Suprapubic skin (tissue), 4 donors: ENCODE measurements at regions not wholly inside any gene's neighbourhood (a gene's known extent, or its start where the extent isn't known, plus 50 kb on each side); places are given as distances from the start of the nearest gene placed in this dataset.

Experiments
- DNase-seq, 2 donors: peaks; one replicate each; pipeline ENCODE4 v3.0.0-alpha.2; 2019; ENCODE audit warnings: low spot score in 2 of 2
- H3K27ac ChIP-seq: fragments of 200-600 bp; sonication (generic); one replicate; pipeline ENCODE4 v1.5.1; 2019
- H3K27me3 ChIP-seq: fragments of 200-600 bp; sonication (generic); one replicate; pipeline ENCODE4 v1.5.1; 2019
- H3K36me3 ChIP-seq: fragments of 200-600 bp; sonication (generic); one replicate; pipeline ENCODE4 v1.5.1; 2019
- H3K4me1 ChIP-seq: fragments of 200-600 bp; sonication (generic); one replicate; pipeline ENCODE4 v1.5.1; 2019
- H3K4me3 ChIP-seq: fragments of 200-600 bp; sonication (generic); one replicate; pipeline ENCODE4 v1.5.1; 2019; ENCODE audit warnings: mild to moderate bottlenecking
- H3K9me3 ChIP-seq: fragments of 200-600 bp; sonication (generic); one replicate; pipeline ENCODE4 v1.5.1; 2019
- CTCF ChIP-seq, 2 donors: fragments of 200-600 bp in 1 of 2; fragments of 450-650 bp in 1 of 2; sonication (generic) in 1 of 2; IDR thresholded peaks; one replicate each; pipeline ENCODE4 v1.5.1; 2016 to 2019; ENCODE audit warnings: antibody characterized with exemption in 2 of 2, mild to moderate bottlenecking in 1 of 2, moderate library complexity in 1 of 2
- EP300 ChIP-seq: sonication (generic); formaldehyde crosslinking; IDR thresholded peaks from one replicate; pipeline ENCODE4 v1.6.1; 2017; ENCODE audit warnings: antibody characterized with exemption
- POLR2A ChIP-seq, 2 donors: fragments of 450-650 bp; IDR thresholded peaks; one replicate each; pipeline ENCODE4 v1.6.1; 2017; ENCODE audit warnings: antibody characterized with exemption in 2 of 2, mild to moderate bottlenecking in 2 of 2, moderate library complexity in 2 of 2
- POLR2AphosphoS5 ChIP-seq, 3 donors: sonication (generic); formaldehyde crosslinking; IDR thresholded peaks; one replicate each; pipeline ENCODE4 v1.6.1; 2017; ENCODE audit warnings: antibody characterized with exemption in 3 of 3
- WGBS: methylation state at CpG from one replicate; pipeline ENCODE4 v1.1.5; 2018; 5-methylcytosine and 5-hydroxymethylcytosine counted together

DNA sequence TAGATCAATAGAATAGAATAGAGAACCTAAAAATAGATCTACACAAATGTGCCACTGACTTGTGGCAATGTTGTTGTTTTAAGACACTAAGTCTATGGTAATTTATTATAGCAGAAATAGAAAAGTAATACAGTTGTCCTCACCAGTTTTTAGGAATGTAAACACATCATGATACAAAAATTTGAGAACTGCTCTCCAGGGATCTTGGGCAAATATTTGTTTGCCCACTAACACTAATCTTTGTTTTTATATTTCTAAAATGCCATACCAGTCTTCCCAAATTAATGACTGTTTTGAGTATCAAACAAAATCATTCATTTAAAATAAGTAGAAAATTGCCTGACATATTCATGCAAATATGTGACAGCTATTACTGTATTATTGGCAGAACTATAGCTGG lies 297.6 kb downstream of the BRINP1 start:
- H3K9me3 ChIP-seq = no peaks in the 10 kb centered on the region
- H3K27me3 ChIP-seq = no peaks in the 10 kb centered on the region
- no peak overlapping the region for H3K27ac ChIP-seq
- no peak for TF ChIP-seq POLR2AphosphoS5 (IDR thresholded peaks at IDR 0.05)
- TF ChIP-seq EP300 = no peak
- no peak overlapping the region for H3K4me3 ChIP-seq
- no peaks in the 10 kb centered on the region for H3K4me1 ChIP-seq
- no peaks in the 10 kb centered on the region for H3K36me3 ChIP-seq
- no peak for DNase-seq

DNA sequence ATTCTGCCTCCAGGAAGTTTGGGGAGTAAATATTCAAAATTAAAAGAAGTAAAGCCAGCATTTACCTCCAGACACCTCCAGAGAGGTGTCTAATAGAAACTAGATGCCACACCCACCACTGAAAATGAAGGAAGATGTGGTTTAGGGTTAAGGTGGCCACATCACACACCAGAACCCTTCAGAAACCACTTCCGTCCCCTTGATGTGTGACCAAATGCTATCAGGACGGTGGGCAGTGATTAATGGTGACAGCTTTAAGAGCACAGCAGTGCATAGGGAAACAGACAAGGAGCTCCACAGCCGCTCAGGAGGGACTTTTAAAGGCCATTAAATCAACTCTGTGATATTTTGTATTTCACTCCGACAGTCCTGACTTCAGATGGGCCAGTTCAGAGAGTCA lies 295.2 kb downstream of the BRINP1 start:
- H3K27me3 ChIP-seq = no peaks in the 10 kb centered on the region
- H3K4me1 ChIP-seq = no peaks in the 10 kb centered on the region
- no peak for DNase-seq
- 46% methylated on average over 4 of the region's 4 CpGs for WGBS
- no peak for TF ChIP-seq POLR2A (IDR thresholded peaks at IDR 0.05)
- no peak for TF ChIP-seq EP300
- TF ChIP-seq POLR2AphosphoS5 (IDR thresholded peaks at IDR 0.05) = no peak
- TF ChIP-seq CTCF (IDR thresholded peaks at IDR 0.05) = no peak
- no peaks in the 10 kb centered on the region for H3K36me3 ChIP-seq
- no peak overlapping the region for H3K4me3 ChIP-seq
- no peaks in the 10 kb centered on the region for H3K9me3 ChIP-seq
- H3K27ac ChIP-seq = no peak overlapping the region

DNA sequence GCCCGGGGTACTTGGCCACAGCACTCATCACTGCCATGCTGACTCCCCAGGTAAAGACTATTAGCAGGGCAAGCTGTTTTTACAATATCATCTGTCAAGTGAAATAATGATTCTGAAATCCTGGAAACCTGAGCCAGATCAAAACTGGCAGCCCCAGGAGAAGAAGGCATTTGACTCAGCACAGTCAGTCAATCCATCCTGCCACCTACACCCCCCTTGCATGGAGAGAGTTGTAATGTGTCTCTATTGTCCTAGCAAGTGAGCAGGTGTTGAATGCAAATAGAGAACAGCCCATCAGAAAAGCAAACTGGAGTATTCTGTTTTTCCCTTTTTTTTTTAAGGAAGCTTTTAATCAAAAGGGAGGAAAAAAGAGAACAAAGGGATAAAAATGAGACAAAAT lies 291.2 kb downstream of the BRINP1 start:
- no peaks in the 10 kb centered on the region for H3K9me3 ChIP-seq
- no peaks in the 10 kb centered on the region for H3K36me3 ChIP-seq
- no peak for DNase-seq
- no peak overlapping the region for H3K4me3 ChIP-seq
- H3K27me3 ChIP-seq = no peaks in the 10 kb centered on the region
- H3K27ac ChIP-seq = no peak overlapping the region
- TF ChIP-seq POLR2AphosphoS5 (IDR thresholded peaks at IDR 0.05) (no peak), POLR2A (IDR thresholded peaks at IDR 0.05) (no peak), CTCF (IDR thresholded peaks at IDR 0.05) (no peak), EP300 (no peak)
- WGBS = 73% methylated on average over 1 of the region's 1 CpG
- H3K4me1 ChIP-seq = no peaks in the 10 kb centered on the region

GRCh38 chr9:119083673-119084072 lies 285.6 kb downstream of the BRINP1 start:
- Histone ChIP-seq H3K27ac (no peak overlapping the region), H3K27me3 (no peaks in the 10 kb centered on the region), H3K4me1 (no peaks in the 10 kb centered on the region), H3K36me3 (no peaks in the 10 kb centered on the region), H3K9me3 (no peaks in the 10 kb centered on the region), H3K4me3 (no peak overlapping the region)
- 75% methylated on average over 3 of the region's 3 CpGs for WGBS
- no peak for DNase-seq
- no peak for TF ChIP-seq CTCF (IDR thresholded peaks at IDR 0.05)
- no peak for TF ChIP-seq EP300
- no peak for TF ChIP-seq POLR2AphosphoS5 (IDR thresholded peaks at IDR 0.05)
- no peak for TF ChIP-seq POLR2A (IDR thresholded peaks at IDR 0.05)

- no peaks in the 10 kb centered on the region for H3K9me3 ChIP-seq
- no peaks in the 10 kb centered on the region for H3K36me3 ChIP-seq
- no peaks in the 10 kb centered on the region for H3K27me3 ChIP-seq
- no peaks in the 10 kb centered on the region for H3K4me1 ChIP-seq
- 100% methylated on average over 1 of the region's 1 CpG for WGBS
- DNase-seq = no peak
- H3K4me3 ChIP-seq = no peak overlapping the region
- no peak for TF ChIP-seq EP300
- no peak for TF ChIP-seq POLR2A (IDR thresholded peaks at IDR 0.05)
- TF ChIP-seq CTCF (IDR thresholded peaks at IDR 0.05) = no peak
- TF ChIP-seq POLR2AphosphoS5 (IDR thresholded peaks at IDR 0.05) = no peak
- H3K27ac ChIP-seq = no peak overlapping the region
Measured at GRCh38 chr9:119086590-119086989, 282.6 kb downstream of the BRINP1 start.

- TF ChIP-seq CTCF (IDR thresholded peaks at IDR 0.05) = no peak
- TF ChIP-seq POLR2AphosphoS5 (IDR thresholded peaks at IDR 0.05) = no peak
- no peak for TF ChIP-seq EP300
- TF ChIP-seq POLR2A (IDR thresholded peaks at IDR 0.05) = no peak
- no peak overlapping the region for H3K27ac ChIP-seq
- H3K4me3 ChIP-seq = no peak overlapping the region
- no peak for DNase-seq
- no peaks in the 10 kb centered on the region for H3K4me1 ChIP-seq
- 52% methylated on average over 5 of the region's 5 CpGs for whole genome bisulfite sequencing
- H3K27me3 ChIP-seq = no peaks in the 10 kb centered on the region
- H3K36me3 ChIP-seq = no peaks in the 10 kb centered on the region
- H3K9me3 ChIP-seq = no peaks in the 10 kb centered on the region
Measured at GRCh38 chr9:119088002-119088547, 281.2 kb downstream of the BRINP1 start.
